HepG2 (cell line): ENCODE measurements at regions not wholly inside any gene's neighbourhood (a gene's known extent, or its start where the extent isn't known, plus 50 kb on each side); places are given as distances from the start of the nearest gene placed in this dataset.

Experiments used
- ATAC-seq: fragments of 200-7000 bp; cut with Tn5 transposase; 3 replicates; pipeline ENCODE4 v1.9.1; 2020; ENCODE audit warnings: mild to moderate bottlenecking, moderate library complexity
- BruUV-seq: library from RNA; stranded (reverse); fragments of 400-500 nt; replicated peaks from 2 replicates; lab custom pipeline; 2021; lab: Mats Ljungman, UMichigan
- CTCF ChIA-PET: fragments of 300-600 bp; formaldehyde crosslinking; extraction: SDS; loops from one replicate; lab custom pipeline; 2021; ENCODE audit warnings: low total read pairs, inconsistent platforms, low intra/inter-chr PET ratio; lab: Yijun Ruan, JAX
- POLR2A ChIA-PET: fragments of 350-600 bp; sonication (Branson Sonifier 250); formaldehyde crosslinking; loops from one replicate; lab custom pipeline; 2020; ENCODE audit warnings: antibody characterized with exemption, inconsistent platforms; lab: Yijun Ruan, JAX
- DNase-seq: peaks from one replicate; pipeline ENCODE4 v3.0.0-alpha.2; 2015; ENCODE audit warnings: low spot score
- FAIRE-seq: peaks from 3 replicates; lab custom pipeline; 2011; peaks lifted over from hg19 to GRCh38; lab: Jason Lieb, UNC
- H2AFZ ChIP-seq: one replicate; pipeline ENCODE4 v1.6.1; 2011; ENCODE audit warnings: low read length, inconsistent platforms
- H3K27ac ChIP-seq: fragments of 300-600 bp; 3 replicates; pipeline ENCODE4 v1.8.0; 2011; ENCODE audit warnings: mixed run types, mild to moderate bottlenecking, mixed read lengths, low read length, inconsistent platforms; ENCODE audit not compliant: insufficient read depth; ENCODE audit errors: extremely low read length
- H3K27me3 ChIP-seq, 2 experiments: fragments of 200-600 bp in 1 of 2; 2 replicates in 1 of 2; 3 replicates in 1 of 2; pipeline versions ENCODE4 v1.6.0 to v1.8.0; 2011; ENCODE audit warnings: low read length in 2 of 2, mild to moderate bottlenecking in 2 of 2, moderate library complexity in 2 of 2, inconsistent platforms in 1 of 2; ENCODE audit not compliant: insufficient read depth in 2 of 2, control insufficient read depth in 1 of 2
- H3K36me3 ChIP-seq, 2 experiments: fragments of 200-600 bp in 1 of 2; replicated peaks in 1 of 2; 2 replicates in 1 of 2; 3 replicates in 1 of 2; pipeline versions ENCODE4 v1.5.1 to v1.8.0; 2011; ENCODE audit warnings: low read length in 2 of 2, inconsistent platforms in 1 of 2; ENCODE audit not compliant: insufficient read depth in 2 of 2, control insufficient read depth in 1 of 2
- H3K4me1 ChIP-seq: 2 replicates; pipeline ENCODE4 v1.5.1; 2012; ENCODE audit warnings: low read length, inconsistent platforms; ENCODE audit not compliant: insufficient read depth
- H3K4me2 ChIP-seq: 2 replicates; pipeline ENCODE4 v1.6.0; 2011; ENCODE audit warnings: low read depth, low read length, inconsistent platforms
- H3K4me3 ChIP-seq, 3 experiments: fragments of 200-600 bp in 1 of 3; sonication (generic), shearing (Covaris generic) in 1 of 3; replicated peaks in 1 of 3; 2 replicates each; pipeline ENCODE4 v1.5.1; 2011 to 2016; ENCODE audit warnings: low read length in 3 of 3, inconsistent platforms in 2 of 3, low read depth in 2 of 3, mild to moderate bottlenecking in 2 of 3, control low read depth in 1 of 3, mixed read lengths in 1 of 3; ENCODE audit not compliant: insufficient read depth in 1 of 3
- H3K79me2 ChIP-seq: one replicate; pipeline ENCODE4 v1.6.1; 2011; ENCODE audit warnings: low read length, inconsistent platforms; ENCODE audit not compliant: insufficient read depth
- H3K9ac ChIP-seq: 2 replicates; pipeline ENCODE4 v1.6.0; 2011; ENCODE audit warnings: mild to moderate bottlenecking, low read depth, low read length, inconsistent platforms; ENCODE audit not compliant: insufficient read depth
- H3K9me3 ChIP-seq: 2 replicates; pipeline ENCODE4 v1.5.1; 2012; ENCODE audit warnings: mild to moderate bottlenecking, low read length
- H4K20me1 ChIP-seq: 2 replicates; pipeline ENCODE4 v1.6.0; 2011; ENCODE audit warnings: inconsistent platforms, mild to moderate bottlenecking, low read length, moderate library complexity; ENCODE audit not compliant: insufficient read depth
- DNMT1 ChIP-seq: sonication (generic); formaldehyde crosslinking; IDR thresholded peaks from 2 replicates; pipeline ENCODE4 v1.5.1; 2020; ENCODE audit warnings: mild to moderate bottlenecking, missing genetic modification reagents
- DNMT3B ChIP-seq: conservative IDR thresholded peaks from 2 replicates; pipeline ENCODE4 v1.6.1; 2016; ENCODE audit warnings: missing biosample characterization, control low read depth
- NBN ChIP-seq: fragments of 450-650 bp; conservative IDR thresholded peaks from 2 replicates; pipeline ENCODE4 v1.6.1; 2017
- NCOA1 ChIP-seq: sonication (generic); formaldehyde crosslinking; IDR thresholded peaks from 2 replicates; pipeline ENCODE4 v1.9.0; 2021; ENCODE audit warnings: missing genetic modification reagents
- PRPF4 ChIP-seq: fragments of 200-400 bp; formaldehyde crosslinking; IDR thresholded peaks from 2 replicates; pipeline ENCODE4 v1.6.1; 2016; ENCODE audit warnings: low read length, low read depth; ENCODE audit not compliant: poor library complexity, severe bottlenecking
- REL ChIP-seq: sonication (generic); formaldehyde crosslinking; conservative IDR thresholded peaks from 2 replicates; pipeline ENCODE4 v1.8.0; 2022; ENCODE audit warnings: mild to moderate bottlenecking, missing genetic modification reagents, moderate library complexity
- SP1 ChIP-seq, 2 experiments: fragments of 450-650 bp in 1 of 2; sonication (generic) in 1 of 2; formaldehyde crosslinking in 1 of 2; IDR thresholded peaks; 2 replicates each; pipeline versions ENCODE4 v1.4.0 to v1.6.1; 2016 to 2020; ENCODE audit warnings: missing genetic modification reagents in 1 of 2
- TMF1 ChIP-seq: sonication (generic); formaldehyde crosslinking; IDR thresholded peaks from 2 replicates; pipeline ENCODE4 v1.8.1; 2022; ENCODE audit warnings: low read depth, missing genetic modification reagents
- TRAFD1 ChIP-seq: sonication (generic); formaldehyde crosslinking; IDR thresholded peaks from 2 replicates; pipeline ENCODE4 v1.5.1; 2020; ENCODE audit warnings: missing genetic modification reagents, mild to moderate bottlenecking, borderline replicate concordance
- ZBTB3 ChIP-seq: sonication (generic); formaldehyde crosslinking; IDR thresholded peaks from 2 replicates; pipeline ENCODE4 v1.4.0; 2020; ENCODE audit warnings: low read depth, mild to moderate bottlenecking, moderate library complexity, missing genetic modification reagents, borderline replicate concordance
- ZNF124 ChIP-seq: sonication (generic); formaldehyde crosslinking; IDR thresholded peaks from 2 replicates; pipeline ENCODE4 v1.4.0; 2020; ENCODE audit warnings: missing genetic modification reagents
- ZNF296 ChIP-seq: sonication (generic); formaldehyde crosslinking; conservative IDR thresholded peaks from 2 replicates; pipeline ENCODE4 v1.5.0; 2020; ENCODE audit warnings: mild to moderate bottlenecking, missing genetic modification reagents
- ZNF362 ChIP-seq: sonication (generic); formaldehyde crosslinking; IDR thresholded peaks from 2 replicates; pipeline ENCODE4 v1.4.0; 2020; ENCODE audit warnings: missing genetic modification reagents, mild to moderate bottlenecking, borderline replicate concordance
- ZNF451 ChIP-seq: sonication (generic); formaldehyde crosslinking; IDR thresholded peaks from 2 replicates; pipeline ENCODE4 v1.5.0; 2020; ENCODE audit warnings: mild to moderate bottlenecking, missing genetic modification reagents
- WGBS: methylation state at CpG from one replicate; pipeline ENCODE4 v1.1.6; 2017; ENCODE audit warnings: low lambda C conversion rate; 5-methylcytosine and 5-hydroxymethylcytosine counted together
- in situ Hi-C: cut with HindIII; loops from 2 replicates; pipeline ENCODE4 v1.10.0; 2017; ENCODE audit warnings: low pct_unique_long_range_greater_than_20kb; ENCODE audit not compliant: extremely low pct_ligation_motif_present
- intact Hi-C: fragments of 100-400 bp; cut with micrococcal nuclease; formaldehyde crosslinking; loops from one replicate; pipeline ENCODE4 v1.10.0; 2022; ENCODE audit not compliant: unreplicated experiment
- TF ChIP-seq, protein P1 (sequence below): sonication (generic); formaldehyde crosslinking; IDR thresholded peaks from 2 replicates; pipeline ENCODE4 v1.8.0; 2022; ENCODE audit warnings: mild to moderate bottlenecking, missing genetic modification reagents, moderate library complexity

DNA sequence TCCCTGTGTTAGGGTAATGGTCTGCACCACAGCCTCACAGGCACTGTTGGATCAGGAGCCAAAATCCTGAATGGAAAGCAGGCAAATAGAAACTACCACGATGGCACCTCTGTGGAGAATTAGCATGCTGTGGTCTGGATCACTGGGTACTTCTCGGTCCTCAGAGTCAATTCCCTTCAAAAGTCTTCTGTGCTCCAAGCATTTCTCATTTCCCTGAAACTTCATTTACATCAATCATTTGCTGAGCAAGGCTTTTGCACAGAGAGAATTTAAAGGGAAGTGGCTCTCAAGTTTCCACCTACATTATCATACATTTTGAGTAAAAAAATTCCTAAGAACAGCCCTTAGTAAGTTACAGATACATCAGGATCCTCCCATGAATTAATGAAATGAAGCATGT, 293.9 kb upstream of the NPSR1 start:
- CTCF ChIA-PET = no interaction called here

GRCh38 chr7:34365011-34365410, 293.0 kb upstream of the NPSR1 start:
- ATAC-seq (no peak), FAIRE-seq (no peak), DNase-seq (no peak)
- ChIA-PET CTCF (no interaction called here), POLR2A (no interaction called here)
- no peak overlapping the region for H3K27ac ChIP-seq
- intact Hi-C loops = no loop called here
- 100% methylated on average over 1 of the region's 1 CpG for WGBS
- H3K27me3 ChIP-seq = no peaks in the 10 kb centered on the region
- H3K4me3 ChIP-seq = no peak overlapping the region
- no peaks in the 10 kb centered on the region for H3K4me1 ChIP-seq
- H3K36me3 ChIP-seq = no peaks in the 10 kb centered on the region
- in situ Hi-C loops = no loop called here
- H3K9ac ChIP-seq = no peak overlapping the region
- BruUV-seq = no TSS peak
- H4K20me1 ChIP-seq = no peaks in the 10 kb centered on the region
- no peaks in the 10 kb centered on the region for H3K79me2 ChIP-seq
- H3K9me3 ChIP-seq = no peaks in the 10 kb centered on the region
- H2AFZ ChIP-seq = no peak overlapping the region
- H3K4me2 ChIP-seq = no peak overlapping the region
- TF ChIP-seq ZNF296 (CRISPR knock-in tag) = no peak
- no peak for TF ChIP-seq ZNF451 (CRISPR knock-in tag)
- TF ChIP-seq DNMT1 (CRISPR knock-in tag) = no peak
- no peak for TF ChIP-seq NBN
- TF ChIP-seq, protein P1, sequence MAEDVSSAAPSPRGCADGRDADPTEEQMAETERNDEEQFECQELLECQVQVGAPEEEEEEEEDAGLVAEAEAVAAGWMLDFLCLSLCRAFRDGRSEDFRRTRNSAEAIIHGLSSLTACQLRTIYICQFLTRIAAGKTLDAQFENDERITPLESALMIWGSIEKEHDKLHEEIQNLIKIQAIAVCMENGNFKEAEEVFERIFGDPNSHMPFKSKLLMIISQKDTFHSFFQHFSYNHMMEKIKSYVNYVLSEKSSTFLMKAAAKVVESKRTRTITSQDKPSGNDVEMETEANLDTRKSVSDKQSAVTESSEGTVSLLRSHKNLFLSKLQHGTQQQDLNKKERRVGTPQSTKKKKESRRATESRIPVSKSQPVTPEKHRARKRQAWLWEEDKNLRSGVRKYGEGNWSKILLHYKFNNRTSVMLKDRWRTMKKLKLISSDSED (CRISPR knock-in tag) = no peak
- TF ChIP-seq TRAFD1 (CRISPR knock-in tag) = no peak
- no peak for TF ChIP-seq ZNF124 (CRISPR knock-in tag)
- TF ChIP-seq NCOA1 (CRISPR knock-in tag) = no peak

More for the DNA sequence above, 293.9 kb upstream of the NPSR1 start:
- no peak overlapping the region for H2AFZ ChIP-seq
- ATAC-seq (no peak), DNase-seq (no peak), FAIRE-seq (no peak)
- no TSS peak for BruUV-seq
- 100% methylated on average over 1 of the region's 2 CpGs for WGBS
- no peak overlapping the region for H3K4me3 ChIP-seq
- no peaks in the 10 kb centered on the region for H4K20me1 ChIP-seq
- no peak overlapping the region for H3K27ac ChIP-seq
- POLR2A ChIA-PET = no interaction called here
- H3K9me3 ChIP-seq = no peaks in the 10 kb centered on the region
- in situ Hi-C loops = no loop called here
- TF ChIP-seq REL (no peak), PRPF4 (no peak), SP1 (IDR thresholded peaks at IDR 0.05) (no peak), SP1 (CRISPR knock-in tag; IDR thresholded peaks at IDR 0.05) (no peak), ZBTB3 (no peak), TMF1 (CRISPR knock-in tag) (no peak), ZNF362 (no peak), DNMT3B (CRISPR knock-in tag) (no peak)
- no peaks in the 10 kb centered on the region for H3K4me1 ChIP-seq
- intact Hi-C loops = no loop called here
- no peaks in the 10 kb centered on the region for H3K36me3 ChIP-seq
- no peaks in the 10 kb centered on the region for H3K79me2 ChIP-seq
- no peak overlapping the region for H3K9ac ChIP-seq
- no peaks in the 10 kb centered on the region for H3K27me3 ChIP-seq
- no peak overlapping the region for H3K4me2 ChIP-seq
